ENCODE measurements at regions not wholly inside any gene's neighbourhood (a gene's known extent, or its start where the extent isn't known, plus 50 kb on each side); places are given as distances from the start of the nearest gene placed in this dataset.

DNA sequence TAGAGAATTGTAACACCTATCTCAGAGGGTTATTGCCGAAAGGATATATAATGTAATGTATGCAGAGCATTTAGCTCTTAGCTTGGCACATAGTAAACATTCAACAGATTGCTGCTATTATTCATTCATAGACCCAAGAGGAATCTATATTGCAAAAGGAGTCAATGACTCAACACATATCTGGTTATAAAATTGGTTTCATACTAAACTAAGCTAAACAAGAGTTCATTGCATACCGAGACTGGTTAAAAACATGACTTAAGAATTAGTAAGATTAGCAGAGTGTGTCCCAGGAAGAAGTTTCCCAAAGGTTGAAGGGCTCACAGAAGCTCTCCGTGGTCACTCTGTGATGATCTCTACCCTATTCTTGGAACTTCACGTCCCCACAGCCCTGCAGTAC is 339.6 kb upstream of the CCNH start:
- H2AFZ ChIP-seq (ENCODE audit: low read depth, low read length), result no peak overlapping the region
- FAIRE-seq, result no peak

More for the DNA sequence above, 339.6 kb upstream of the CCNH start:
- H3K27me3 ChIP-seq (ENCODE audit: control insufficient read depth in 2 of 2, insufficient read depth in 2 of 2, low read length in 2 of 2), result no peaks in the 10 kb centered on the region
- H4K20me1 ChIP-seq (replicated peaks; ENCODE audit: control insufficient read depth, insufficient read depth, low read length), result no peaks in the 10 kb centered on the region
- no peaks in the 10 kb centered on the region for H3K4me1 ChIP-seq (replicated peaks in 1 of 2; ENCODE audit: control insufficient read depth in 2 of 2, insufficient read depth in 2 of 2, low read length in 2 of 2)
- H3K9ac ChIP-seq (ENCODE audit: insufficient read depth in 1 of 2, low read depth in 2 of 2, low read length in 2 of 2), result no peak overlapping the region
- no peaks in the 10 kb centered on the region for H3K9me1 ChIP-seq (ENCODE audit: control insufficient read depth, insufficient read depth, low read length)
- no peaks in the 10 kb centered on the region for H3K36me3 ChIP-seq (ENCODE audit: control insufficient read depth, insufficient read depth, low read length)
- 0% methylated on average over 4 of the region's 4 CpGs for WGBS (ENCODE audit: insufficient coverage, low coverage, missing lambda C conversion rate)
- H3K4me3 ChIP-seq, result no peak overlapping the region
- in situ Hi-C loops (cut with MboI) (no loop called here), intact Hi-C loops (cut with micrococcal nuclease) (no loop called here)
- TF ChIP-seq HLTF (IDR thresholded peaks at IDR 0.05) (no peak), TRIM24 (IDR thresholded peaks at IDR 0.05) (no peak), BCOR (IDR thresholded peaks at IDR 0.05) (no peak), RFX1 (IDR thresholded peaks at IDR 0.05) (no peak), CBFB (CRISPR knock-in tag; IDR thresholded peaks at IDR 0.05) (no peak), L3MBTL2 (IDR thresholded peaks at IDR 0.05) (no peak), CEBPB (tag; IDR thresholded peaks at IDR 0.05) (no peak), THRAP3 (IDR thresholded peaks at IDR 0.05; ENCODE audit: borderline replicate concordance) (no peak), SRF (CRISPR knock-in tag; IDR thresholded peaks at IDR 0.05) (no peak), MTA1 (IDR thresholded peaks at IDR 0.05; ENCODE audit: borderline replicate concordance) (no peak), PML (IDR thresholded peaks at IDR 0.05; ENCODE audit: low read length) (no peak), ZNF197 (CRISPR knock-in tag; IDR thresholded peaks at IDR 0.05; ENCODE audit: low read depth) (no peak), ZSCAN29 (IDR thresholded peaks at IDR 0.05) (no peak)
- TF ChIP-seq, protein P1, sequence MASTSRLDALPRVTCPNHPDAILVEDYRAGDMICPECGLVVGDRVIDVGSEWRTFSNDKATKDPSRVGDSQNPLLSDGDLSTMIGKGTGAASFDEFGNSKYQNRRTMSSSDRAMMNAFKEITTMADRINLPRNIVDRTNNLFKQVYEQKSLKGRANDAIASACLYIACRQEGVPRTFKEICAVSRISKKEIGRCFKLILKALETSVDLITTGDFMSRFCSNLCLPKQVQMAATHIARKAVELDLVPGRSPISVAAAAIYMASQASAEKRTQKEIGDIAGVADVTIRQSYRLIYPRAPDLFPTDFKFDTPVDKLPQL (IDR thresholded peaks at IDR 0.05; ENCODE audit: extremely low read depth, insufficient read length), result no peak
- TF ChIP-seq, protein P2, sequence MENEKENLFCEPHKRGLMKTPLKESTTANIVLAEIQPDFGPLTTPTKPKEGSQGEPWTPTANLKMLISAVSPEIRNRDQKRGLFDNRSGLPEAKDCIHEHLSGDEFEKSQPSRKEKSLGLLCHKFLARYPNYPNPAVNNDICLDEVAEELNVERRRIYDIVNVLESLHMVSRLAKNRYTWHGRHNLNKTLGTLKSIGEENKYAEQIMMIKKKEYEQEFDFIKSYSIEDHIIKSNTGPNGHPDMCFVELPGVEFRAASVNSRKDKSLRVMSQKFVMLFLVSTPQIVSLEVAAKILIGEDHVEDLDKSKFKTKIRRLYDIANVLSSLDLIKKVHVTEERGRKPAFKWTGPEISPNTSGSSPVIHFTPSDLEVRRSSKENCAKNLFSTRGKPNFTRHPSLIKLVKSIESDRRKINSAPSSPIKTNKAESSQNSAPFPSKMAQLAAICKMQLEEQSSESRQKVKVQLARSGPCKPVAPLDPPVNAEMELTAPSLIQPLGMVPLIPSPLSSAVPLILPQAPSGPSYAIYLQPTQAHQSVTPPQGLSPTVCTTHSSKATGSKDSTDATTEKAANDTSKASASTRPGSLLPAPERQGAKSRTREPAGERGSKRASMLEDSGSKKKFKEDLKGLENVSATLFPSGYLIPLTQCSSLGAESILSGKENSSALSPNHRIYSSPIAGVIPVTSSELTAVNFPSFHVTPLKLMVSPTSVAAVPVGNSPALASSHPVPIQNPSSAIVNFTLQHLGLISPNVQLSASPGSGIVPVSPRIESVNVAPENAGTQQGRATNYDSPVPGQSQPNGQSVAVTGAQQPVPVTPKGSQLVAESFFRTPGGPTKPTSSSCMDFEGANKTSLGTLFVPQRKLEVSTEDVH (IDR thresholded peaks at IDR 0.05; ENCODE audit: low read depth, partially characterized antibody), result no peak
- H3K4me2 ChIP-seq (ENCODE audit: insufficient read depth, low read length), result no peak overlapping the region
- no peak for DNase-seq (ENCODE audit: extremely low read depth in 1 of 4, low spot score in 3 of 4)
- H3K27ac ChIP-seq (ENCODE audit: extremely low read depth, low read depth, low read length), result no peak overlapping the region
- CTCF ChIA-PET (ENCODE audit: low intra/inter-chr PET ratio), result no interaction called here
- H3K9me3 ChIP-seq (replicated peaks; ENCODE audit: control insufficient read depth, insufficient read depth, low read depth, low read length), result no peaks in the 10 kb centered on the region
- BruUV-seq (replicated peaks), result no TSS peak
- POLR2A ChIA-PET, result interaction anchor here (0.6 kb wide), 2 partner anchors 10 to 25 kb away, joined by 3 to 4 read pairs; no protein-coding TSS in a partner anchor
- H3K79me2 ChIP-seq (ENCODE audit: control insufficient read depth, insufficient read depth, low read length), result no peaks in the 10 kb centered on the region
- no peak for ATAC-seq

Data from K562 (cell line).